Right renal pelvis (tissue), 4 donors: ENCODE measurements at regions not wholly inside any gene's neighbourhood (a gene's known extent, or its start where the extent isn't known, plus 50 kb on each side); places are given as distances from the start of the nearest gene placed in this dataset.

ENCODE experiments used
- DNase-seq, 4 donors: peaks; one replicate each; pipeline ENCODE4 v3.0.0-alpha.2; 2013; ENCODE audit warnings: low read depth in 4 of 4, low spot score in 3 of 4, missing footprints in 1 of 4

DNA sequence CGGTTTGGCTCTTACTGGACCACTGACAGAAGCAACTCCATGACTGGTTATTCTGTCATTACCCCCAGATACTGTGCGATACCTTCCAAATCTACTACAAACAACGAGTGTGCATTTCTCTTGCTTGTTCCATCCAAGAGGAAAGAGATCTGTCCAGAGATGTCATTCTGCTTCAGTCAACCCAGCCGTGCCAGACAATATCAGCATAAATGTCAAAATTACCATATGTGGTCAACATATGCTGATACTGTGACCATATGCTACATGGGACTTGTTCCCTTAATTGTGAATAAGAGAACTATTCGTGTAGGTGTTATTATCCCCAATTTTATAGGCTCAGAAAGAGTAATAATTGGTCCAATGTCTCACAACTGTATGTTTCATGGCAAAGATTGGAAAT lies 143.2 kb upstream of the PRSS1 start:
- DNase-seq: no peak

DNA sequence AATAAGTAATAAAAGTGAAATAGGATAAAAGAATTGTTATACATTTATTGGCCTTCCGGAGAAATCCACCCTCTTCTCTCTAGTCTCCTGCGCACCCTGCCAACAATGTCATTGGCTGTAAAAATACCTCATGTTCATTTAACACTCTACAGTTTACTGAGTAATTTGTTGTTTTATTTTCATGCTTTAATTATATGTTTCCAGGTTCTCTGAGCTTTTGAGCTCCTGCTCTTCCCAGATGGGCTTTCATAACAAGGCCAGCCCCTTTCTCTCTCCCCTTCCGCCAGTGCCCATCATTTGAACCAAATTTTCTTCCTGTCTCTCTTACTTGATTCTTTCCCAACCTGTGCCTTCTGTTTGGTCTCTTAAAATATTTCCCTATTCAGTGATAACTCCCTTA lies 144.6 kb upstream of the PRSS1 start:
- no peak for DNase-seq

DNA sequence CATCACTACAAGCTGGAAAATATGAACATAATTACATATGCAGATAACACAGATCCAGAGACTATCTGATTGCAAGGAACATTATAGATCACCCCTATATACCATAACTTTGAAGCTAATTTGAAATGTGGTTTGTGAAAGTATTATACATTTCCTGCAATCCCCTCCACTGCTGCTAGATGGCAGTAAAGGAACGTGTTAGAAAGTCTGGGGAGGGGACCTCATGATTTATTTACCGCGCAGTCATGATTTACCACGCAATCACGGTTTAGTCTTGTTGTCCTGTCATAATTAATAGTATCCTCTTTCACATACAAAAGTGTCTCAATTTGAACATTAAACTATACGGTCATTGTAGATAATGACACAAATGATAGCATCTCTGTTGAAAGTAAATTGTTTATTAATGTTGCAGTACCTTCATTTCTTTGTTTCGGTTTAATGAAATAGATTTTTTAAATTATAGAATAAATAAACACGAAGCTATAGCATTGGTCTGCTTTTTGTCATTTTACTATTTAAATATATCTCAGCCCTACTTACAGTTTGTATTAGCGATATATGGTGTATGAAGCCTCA lies 145.3 kb upstream of the PRSS1 start:
- DNase-seq: peak in 3 of 4 donors; percentile 25 to 32 (median 28)

DNA sequence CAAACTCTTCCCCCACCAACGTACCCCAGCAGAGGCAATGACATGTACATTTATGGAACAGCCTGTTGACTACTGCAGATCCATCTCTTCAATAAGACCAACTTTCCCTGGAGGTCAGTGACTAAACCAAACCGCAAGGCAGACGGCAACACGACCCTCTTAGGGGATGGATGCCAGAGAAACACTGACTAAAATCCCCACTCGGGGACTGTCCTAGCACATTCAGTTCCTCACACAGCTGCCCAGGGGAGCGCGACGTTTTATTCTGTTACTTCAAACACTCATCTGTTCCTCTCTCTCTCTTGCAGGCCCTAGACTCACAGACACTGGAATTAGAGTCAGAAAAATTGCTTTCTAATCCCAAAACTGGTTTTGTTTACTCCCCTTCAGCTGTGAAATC lies 146.5 kb upstream of the PRSS1 start:
- DNase-seq: no peak

DNA sequence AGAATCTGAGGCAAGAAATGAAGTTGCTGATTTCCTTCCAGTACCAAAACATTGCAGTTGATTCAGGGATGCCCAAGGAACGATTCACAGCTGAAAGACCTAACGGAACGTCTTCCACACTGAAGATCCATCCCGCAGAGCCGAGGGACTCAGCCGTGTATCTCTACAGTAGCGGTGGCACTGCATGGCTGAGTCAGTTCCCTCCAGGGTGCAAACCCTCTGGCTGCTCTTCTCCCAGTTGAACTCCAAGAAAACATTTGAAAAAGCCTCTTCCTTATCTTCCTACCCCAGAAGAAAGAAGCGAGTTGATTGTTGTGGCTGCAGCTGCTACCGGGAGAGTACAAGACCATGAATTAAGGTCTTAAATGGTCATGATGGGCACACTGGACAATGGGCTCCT lies 147.1 kb upstream of the PRSS1 start:
- no peak for DNase-seq

DNA sequence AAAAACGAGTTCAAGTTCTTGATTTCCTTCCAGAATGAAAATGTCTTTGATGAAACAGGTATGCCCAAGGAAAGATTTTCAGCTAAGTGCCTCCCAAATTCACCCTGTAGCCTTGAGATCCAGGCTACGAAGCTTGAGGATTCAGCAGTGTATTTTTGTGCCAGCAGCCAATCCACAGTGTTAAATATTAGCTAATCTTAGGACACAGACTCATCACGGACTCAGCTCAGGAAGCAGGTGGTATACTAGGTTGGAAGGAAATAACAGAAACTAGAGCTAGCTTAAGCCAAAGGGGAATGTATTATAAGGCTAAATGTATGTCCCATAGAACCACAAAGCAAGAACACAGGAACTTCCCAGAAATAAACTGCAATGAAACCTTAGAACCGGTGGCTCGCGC lies 151.0 kb upstream of the PRSS1 start:
- DNase-seq: no peak

DNA sequence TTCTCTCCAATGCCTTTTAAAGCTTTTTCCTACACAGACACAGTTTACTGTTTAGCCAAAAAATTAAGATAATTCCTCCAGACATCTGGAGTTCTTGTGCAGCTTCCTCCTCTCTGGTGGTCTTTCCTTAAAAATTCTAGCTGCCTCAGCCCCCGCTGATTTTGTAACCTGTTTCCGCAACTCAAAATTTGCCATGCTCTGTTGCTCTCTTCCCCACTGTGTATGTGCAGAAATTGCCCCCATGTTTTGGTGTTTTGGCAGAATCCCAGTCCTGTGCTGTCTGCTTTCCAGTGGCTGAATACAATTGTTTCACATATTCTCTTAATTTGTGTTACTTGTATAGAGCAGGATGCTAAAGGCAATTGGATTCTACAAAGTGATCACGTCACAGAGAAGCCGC lies 151.7 kb upstream of the PRSS1 start:
- no peak for DNase-seq

DNA sequence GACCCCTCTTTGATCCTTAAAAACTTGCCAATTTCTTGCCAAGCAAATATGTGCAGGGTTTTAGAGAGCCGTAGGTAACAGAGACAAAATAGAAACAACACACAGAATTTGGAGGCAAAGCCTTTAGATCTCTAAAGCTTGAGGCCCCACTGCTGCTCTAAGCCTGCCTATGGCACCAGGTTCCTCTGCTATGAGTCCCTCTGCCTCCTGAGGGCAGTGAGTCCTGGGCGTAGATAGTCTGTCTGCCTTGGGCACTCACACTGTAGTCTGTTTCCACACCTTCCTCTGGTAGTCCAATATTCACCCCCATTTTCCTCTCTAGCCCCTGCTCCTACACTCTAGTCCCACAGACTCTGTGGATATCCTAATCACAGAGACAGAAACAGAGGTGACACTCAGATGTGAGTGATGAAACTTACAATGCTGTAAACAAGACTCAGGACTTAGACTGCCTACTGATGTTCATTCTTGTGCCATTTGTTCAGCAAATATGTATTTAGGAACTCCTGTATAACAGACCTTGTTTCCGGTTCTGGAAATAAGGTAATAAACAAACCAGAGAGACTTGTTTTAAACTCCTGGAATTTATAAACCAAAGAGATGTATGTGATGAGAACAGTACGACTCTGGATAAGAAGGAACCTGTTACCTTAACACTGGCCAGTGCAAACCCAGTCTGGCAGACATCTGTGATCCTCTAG lies 153.3 kb upstream of the PRSS1 start:
- DNase-seq: no peak

DNA sequence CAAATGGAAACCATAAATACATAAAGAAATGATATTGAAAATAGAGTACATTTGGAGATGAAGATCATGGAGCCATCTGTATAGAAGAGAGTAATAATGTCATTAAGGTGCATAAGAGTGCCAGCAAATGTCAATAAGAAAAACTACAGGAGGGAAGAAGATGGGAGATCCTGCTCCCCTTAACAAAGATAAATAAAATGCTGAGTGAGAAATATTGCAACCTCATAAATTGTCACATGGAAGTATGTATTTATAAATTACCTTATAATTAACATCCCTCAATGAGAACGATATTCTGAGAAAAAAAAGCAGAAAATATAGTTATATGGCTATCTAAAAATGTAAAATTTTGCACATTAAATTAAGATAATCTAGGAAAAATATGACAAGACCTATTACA lies 155.2 kb upstream of the PRSS1 start:
- DNase-seq: no peak

DNA sequence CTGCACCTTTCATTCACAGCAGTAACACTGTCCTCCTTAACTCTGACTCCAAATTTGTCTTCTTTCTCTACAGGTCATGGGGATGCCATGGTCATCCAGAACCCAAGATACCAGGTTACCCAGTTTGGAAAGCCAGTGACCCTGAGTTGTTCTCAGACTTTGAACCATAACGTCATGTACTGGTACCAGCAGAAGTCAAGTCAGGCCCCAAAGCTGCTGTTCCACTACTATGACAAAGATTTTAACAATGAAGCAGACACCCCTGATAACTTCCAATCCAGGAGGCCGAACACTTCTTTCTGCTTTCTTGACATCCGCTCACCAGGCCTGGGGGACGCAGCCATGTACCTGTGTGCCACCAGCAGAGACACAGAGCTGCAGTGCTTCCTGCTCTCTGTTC lies 156.2 kb upstream of the PRSS1 start:
- DNase-seq: no peak

DNA sequence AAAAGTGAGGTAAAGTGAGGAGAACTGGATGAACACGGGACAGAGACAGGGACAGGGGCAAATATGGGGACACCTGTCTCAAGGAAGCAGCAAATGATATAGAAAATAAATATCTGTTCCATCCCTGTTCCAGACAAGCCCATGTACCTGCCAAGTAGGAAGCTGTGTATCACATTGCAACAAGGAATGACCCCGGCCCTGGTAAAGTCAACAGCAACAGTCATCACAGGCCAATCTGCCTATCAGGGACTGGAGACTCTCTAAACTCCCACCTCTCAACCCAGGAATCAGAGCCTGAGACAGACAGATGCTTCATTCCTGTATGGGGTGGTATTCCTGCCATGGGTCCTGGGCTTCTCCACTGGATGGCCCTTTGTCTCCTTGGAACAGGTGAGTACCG lies 156.6 kb upstream of the PRSS1 start:
- no peak for DNase-seq

DNA sequence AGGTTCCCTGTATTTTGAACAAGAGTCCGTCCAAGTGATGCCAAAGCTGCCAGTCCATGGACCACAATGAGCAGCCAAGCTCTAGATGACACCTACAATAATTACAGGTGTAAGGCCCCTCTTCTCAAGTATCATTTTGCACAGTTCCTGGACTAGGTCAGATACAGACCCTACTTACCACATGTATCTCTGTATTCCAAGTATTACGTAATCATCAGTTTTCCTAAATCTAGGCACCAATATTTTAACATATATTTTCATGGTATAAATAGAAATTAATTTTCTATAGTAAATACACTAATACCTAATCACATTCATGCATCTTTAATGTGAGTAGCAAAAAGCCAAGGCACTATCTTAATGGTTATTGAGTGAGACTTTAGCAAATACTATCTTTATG lies 157.0 kb upstream of the PRSS1 start:
- no peak for DNase-seq

DNA sequence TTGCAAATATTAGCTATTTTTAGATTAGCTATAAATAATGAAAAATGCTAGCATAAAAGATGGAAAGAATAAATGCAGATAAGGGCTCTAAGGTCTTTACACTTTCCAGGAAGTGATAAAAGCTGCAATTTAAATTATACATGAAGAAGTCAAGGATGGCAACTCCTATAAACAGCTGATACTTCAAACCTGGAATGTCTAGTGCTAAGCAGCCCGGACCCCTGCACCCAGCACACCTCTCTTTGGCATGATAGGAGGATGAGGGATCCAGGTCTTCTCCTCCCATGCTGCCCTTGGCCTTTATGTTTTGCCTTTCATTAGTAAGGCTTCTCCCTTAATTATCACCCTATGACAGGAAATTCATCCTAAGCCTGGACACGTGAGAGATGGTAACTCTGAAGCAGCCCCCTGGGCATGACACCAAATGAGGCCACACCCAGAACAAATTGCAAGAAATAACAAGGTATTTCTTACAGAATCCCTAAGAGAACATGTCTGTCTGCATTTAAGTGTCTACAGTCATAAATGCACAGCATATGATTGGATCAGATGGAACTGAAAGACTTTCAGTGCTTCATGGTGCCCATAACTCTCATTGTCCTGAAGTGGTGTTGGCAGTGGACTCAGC lies 158.3 kb upstream of the PRSS1 start:
- DNase-seq: no peak

DNA sequence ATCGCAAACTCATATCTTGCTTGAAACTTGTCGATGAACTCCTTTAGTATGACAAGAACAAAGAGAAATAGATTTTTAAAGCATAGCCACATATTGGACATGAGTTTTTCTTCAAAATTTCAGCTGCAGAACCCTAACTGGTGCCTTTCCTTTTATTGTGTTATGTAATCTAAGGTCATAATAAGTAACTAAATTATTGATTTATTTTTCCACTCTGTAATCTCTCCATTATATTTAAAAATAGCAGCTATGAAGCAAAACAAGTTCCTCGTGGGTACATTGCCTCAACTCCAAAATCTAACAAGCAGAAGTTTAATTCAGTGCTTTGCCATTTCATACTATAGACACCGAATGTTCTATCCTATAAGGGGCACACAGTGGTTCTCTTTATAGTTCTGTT lies 159.2 kb upstream of the PRSS1 start:
- no peak for DNase-seq

DNA sequence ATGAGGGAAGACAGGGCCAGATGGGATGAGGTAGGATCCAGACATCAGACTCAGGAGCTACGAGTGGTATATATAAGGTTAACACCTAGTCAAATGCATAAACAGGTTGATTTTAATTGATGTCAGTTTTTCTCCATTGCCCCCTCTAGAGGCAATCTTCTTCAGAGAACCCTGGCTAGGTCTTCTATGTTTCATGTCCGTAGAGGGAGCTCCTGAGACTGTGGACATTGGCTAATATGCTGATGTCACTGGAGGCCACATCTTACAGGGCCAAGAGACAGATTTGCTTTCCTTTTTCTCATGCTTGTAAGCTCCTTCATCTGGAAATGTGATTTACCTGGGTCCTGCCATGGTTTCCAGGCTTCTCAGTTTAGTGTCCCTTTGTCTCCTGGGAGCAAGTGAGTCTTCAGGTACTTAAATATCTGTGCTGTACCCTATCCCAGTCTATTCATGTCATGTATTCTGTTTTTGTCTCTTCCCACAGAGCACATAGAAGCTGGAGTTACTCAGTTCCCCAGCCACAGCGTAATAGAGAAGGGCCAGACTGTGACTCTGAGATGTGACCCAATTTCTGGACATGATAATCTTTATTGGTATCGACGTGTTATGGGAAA lies 161.6 kb upstream of the PRSS1 start:
- no peak for DNase-seq

DNA sequence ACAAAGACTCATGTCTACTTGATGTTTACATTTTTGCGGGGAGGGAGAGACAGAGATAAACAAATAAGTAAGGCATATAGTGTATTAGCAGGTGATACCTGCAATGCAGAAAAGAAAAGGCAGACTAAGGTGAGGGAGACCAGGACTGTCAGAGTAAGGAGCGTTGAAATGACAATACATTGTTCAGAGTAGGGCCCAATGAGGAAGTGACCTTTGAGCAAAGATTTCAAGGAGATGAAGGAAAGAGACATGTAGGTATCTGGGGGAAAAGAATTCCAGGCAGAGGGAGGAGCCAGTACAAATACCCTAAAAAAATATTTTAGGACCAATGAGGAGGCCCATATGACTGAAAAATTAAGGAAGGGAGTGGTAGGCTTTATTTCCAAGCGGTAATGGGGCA lies 162.7 kb upstream of the PRSS1 start:
- DNase-seq: no peak

DNA sequence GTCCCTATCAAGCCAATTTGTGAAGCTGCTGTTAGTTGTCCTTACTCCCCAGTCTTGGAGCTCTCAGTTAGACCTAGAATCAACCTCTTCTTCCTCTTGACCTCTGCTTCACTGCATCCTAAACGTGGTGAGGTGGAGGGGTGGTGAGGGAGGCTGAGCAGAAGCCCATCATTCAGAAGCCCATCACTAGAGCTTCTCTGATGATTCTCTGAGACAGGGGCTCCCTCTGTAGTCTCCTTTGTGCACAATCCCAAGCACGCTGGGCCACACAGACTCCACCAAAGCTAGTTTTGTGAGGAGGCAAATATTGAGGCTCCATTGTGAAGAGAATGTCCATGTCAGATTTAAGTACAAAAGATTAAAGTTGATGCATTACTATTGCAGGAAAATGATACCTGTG lies 163.8 kb upstream of the PRSS1 start:
- no peak for DNase-seq

DNA sequence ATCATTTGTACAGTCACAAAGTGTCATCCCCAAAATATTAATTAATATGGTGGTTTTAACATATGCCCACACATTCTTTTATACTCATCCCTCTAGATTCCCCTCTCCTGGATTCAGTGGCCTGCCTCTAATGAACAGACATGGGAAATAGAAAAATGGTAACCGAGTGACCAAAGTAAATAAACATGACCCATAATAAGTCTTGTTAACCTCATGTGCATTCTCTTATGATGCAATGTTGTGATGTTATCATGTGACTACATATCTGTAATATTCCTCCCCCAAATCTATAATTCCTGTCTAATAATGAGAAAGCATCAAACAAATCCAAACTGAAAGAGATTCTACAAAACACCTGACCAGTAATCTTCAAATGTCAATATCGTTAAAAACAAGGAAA lies 164.5 kb upstream of the PRSS1 start:
- DNase-seq: no peak

DNA sequence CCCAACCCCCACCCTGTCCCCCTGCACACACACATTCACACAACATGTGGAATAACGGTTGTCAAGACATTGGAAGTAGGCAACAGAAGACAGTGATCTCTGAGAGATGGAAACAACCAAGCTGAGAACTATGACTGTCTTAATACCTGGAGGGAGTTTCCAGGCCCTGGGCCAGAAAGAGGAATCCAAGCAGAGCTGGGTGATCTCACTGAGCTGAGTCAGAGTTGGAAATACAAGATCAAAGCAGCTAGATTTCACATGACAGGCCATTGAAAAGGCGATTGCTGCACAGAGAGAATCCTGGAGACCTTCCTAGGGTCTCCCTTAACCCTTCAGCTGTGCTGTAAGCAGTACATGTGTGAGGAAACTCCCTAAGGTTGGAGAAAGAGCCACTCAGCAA lies 165.8 kb upstream of the PRSS1 start:
- no peak for DNase-seq

DNA sequence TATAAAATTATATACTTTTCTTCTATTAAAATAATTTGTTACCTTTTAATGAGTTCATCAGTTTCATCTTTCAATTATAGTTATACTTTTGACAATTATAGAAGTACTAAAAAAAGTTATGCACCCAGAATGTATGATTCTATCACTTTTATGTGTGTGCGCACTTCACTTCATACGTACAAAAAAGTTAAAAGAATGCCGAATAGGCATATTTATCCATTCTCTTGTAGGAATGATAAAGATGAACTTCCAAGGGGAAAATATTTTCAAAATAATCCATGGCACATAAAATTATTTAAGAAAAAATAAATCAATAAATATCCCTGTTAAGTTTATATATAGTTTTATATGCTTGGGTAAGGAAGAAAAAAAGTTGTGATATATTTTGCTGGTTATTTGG lies 166.9 kb upstream of the PRSS1 start:
- DNase-seq: no peak

DNA sequence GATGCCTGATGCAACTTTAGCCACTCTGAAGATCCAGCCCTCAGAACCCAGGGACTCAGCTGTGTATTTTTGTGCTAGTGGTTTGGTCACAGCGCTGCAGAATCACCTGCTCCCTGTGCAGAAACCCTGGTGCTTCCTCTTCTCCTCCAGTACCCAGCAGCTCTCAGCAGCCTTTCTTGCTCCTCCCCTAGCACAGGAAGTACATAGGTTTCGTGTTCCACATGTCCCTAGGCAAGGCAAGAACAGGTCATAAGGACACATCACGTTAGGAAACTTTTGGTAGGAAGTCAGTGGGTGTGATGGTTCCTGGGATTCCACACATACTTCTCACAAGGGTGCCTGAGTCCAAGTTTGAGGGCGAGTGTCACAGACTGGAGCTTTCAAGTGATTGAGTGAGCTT lies 167.9 kb upstream of the PRSS1 start:
- no peak for DNase-seq

DNA sequence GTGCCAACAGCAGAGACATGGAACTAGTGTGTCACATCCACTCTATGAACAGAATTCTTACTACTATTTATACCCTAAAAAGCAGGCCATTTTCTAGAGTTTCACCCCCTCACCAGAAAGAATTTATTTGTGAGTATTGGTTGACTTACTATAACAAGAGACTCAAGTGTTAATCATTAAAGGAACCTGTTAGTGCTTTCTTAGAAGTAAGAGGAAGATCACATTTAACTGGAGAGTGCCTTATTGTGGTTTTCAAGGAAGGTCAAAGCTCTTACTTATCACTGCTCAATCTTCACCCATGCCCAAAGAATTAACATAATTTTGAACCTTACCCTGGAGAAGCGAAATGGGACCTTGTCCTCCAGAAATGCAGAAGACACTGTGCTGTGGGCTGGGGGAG lies 169.3 kb upstream of the PRSS1 start:
- no peak for DNase-seq
